ENCODE measurements at regions not wholly inside any gene's neighbourhood (a gene's known extent, or its start where the extent isn't known, plus 50 kb on each side); places are given as distances from the start of the nearest gene placed in this dataset.

DNA sequence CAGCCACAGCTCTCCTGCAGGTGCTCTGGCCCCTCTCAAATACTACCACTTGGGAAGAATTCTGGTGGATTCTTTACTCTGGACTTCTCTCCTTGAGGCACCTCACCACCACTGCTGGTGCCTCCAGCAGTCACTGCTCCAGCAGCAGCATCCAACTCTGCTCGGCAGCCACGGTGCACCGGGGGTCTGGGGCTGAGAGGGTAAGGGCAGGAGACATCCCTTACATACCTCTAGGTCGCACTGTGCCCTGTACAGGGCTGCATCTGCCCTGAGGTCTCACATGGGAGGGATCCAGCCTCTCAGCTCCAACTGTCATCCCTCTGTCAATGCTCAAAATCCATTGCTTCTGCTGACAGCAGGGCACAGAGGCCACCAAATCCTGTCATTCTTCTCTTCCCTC, 588.2 kb downstream of the CDK5RAP2 start:
- ATAC-seq: no peak

DNA sequence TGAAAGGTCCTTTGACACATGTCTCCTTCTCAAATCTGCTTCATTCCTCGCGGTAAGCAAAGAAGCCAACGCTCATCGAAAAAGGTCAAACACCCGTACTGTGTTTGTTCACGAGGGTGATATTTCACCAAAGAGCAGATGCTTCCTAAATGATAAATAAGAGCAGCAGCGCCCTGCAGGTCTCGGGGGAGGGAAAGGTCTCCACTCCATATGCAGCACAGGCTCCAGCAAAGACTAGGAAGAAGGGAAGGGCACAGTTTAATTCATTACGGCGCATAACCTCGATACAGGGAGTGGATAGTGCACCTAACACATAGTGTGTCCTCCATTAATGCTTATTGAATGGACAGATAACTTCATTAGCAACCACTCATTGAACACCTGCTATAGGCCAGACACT, 593.3 kb downstream of the CDK5RAP2 start:
- no peak for ATAC-seq

DNA sequence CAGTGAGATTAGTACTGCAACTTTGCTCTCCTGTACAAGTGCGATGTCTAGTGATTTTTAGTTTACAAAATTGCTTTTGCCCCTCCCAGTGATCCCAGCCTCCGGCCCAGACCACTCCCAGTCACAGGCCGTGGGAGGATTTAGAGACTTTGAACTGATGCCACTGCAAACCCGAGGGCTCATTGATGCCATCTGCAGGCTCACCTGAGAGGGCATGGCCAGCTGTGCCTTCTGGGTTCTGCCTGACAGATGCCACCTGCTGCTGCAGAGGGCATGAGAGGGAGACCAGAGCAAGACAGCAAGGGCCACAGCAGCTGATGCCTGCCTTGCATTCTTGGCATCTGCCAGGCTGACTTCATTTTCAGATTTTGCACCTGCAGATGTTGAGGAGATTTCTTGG, 593.8 kb downstream of the CDK5RAP2 start:
- ATAC-seq: peak; percentile 36

DNA sequence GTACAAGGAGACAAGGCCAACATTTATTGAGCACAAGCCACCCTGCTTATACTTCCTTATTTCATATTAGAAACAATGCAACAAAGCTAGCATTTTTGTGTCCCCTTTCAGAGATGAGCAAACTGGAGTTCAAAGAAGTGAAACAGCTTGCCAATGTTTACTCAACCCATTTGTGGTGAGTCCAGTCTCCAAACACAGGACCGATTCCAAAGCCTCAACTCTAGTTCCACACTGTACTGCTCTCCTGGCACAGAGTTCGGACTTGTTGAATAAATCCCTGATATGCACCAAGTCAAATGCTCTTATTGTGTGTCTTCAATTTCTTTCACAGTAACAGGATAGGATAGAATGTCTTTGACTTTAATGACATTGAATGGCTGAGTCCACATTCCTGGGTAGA, 604.8 kb upstream of the BRINP1 start:
- ATAC-seq: no peak

DNA sequence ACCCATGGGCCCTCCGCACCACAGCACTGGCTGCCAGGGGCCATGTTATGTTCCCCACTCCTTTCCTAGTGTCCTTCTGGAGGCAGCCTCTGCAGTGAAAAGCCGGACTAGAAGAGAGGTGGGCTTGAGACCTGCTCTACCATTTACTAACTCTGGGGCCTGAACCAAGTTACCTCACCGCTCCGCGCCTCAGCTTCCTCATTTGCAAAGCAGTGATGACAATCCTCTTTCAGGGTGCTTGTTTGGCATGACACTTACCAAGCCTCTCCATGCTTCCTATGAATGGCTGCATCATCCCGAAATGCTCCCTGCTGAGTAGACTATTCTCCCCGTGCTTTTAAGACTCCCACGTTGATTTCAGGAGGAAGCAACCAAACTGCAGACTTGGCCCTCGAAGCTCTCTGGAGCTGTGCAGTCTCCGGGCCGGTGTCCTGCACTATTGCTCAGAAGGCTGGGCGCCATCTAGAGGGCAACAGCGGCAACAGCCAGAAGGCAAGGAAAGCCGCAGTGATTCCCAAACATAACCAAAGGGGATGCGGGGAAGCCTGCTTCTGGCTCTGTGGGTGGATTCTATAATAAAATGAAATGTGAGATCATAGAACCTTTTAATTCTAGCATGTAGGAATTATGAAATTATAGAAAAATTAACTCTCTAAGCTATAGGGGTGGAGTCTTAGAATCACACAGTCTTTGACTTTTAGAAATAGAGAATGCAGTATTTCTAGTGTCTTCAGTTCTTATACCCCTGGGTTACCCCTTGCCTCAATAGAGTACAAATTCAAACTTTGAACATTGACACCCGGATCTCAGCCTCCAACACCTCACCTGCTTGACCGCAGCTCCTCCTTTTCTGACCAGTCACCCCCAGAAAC, 599.8 kb upstream of the BRINP1 start:
- peak; percentile 86 for ATAC-seq

DNA sequence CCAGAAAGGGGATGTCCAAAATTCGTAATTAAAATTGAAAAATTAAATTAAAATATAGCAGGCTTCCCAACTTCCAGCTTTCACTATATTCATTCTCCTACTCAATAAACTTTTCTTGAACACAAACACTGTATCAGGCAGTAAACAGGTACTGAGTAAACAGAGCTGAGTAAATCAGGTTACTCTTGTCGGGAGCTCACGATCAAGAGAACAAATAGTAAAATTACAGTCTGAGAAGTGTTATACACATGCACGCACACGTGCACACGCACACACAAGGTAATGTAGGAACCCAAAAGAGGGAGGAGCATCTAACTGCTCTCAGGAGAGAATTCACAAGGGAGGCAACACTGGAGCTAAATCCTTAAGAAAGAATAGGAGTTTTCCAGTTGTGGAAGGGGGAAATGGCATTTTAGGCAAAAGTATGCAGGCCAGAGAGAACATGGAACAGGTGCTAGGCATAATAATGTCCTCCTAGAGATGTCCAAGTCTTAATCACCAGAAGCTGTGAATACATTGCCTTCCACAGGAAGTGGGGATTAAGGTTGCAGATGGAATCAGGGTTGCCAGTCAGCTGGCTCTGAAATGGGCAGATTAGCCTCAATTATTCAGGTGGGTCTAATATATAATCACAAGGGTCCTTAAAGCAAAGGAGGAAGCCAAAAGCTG, 598.8 kb upstream of the BRINP1 start:
- no peak for ATAC-seq

DNA sequence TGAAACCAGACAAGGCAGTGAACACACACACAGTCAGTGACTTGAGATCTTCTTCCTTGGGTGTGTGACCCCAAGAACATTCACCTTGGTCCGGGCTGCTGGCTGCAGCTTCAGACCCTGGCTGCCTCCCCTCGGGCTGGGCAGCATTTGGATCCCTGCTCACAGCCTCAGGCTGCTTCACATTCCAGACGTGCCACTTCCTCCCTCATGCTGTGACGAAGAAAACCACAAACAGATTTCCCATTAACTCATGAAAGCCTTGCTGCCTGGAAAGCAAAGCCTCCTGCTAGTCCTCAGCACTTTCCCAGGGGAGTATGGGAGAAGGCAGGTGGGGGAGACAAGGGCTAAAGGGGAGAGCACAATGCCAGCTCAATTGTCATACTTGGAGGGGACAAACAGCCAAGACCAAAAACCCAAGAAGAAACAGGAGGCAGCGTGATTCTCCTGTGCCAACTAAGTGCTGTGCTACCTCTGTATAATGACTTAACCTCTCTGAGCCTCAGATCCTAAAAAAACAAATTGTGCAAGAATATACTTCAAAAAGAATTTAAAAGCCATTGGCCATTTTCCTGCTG, 594.6 kb upstream of the BRINP1 start:
- no peak for ATAC-seq

DNA sequence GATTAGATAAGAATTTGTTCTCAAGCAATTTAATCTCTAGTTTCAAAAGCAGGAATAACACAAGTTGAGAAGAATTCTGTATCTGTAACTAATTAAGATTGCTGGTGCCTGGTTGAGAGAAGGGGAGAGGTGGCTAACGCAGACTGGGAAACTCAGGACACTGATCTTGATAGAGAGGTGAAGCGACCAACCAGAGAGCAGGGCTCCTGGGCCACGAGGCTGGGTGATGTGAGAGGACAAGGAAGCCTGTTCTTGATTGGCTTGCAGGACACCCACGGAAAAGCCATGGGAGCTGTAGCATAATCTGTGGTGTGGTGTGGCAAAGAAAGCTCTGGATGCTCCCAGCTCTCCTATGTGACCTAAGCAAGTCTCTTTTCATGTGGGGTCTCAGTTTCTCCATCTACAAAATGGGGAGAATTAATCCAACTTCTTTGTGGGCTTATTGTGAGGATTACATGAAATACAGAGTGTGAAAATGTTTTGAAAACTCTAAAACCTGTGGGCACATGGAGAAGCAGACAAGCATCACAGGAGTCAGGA, 594.1 kb upstream of the BRINP1 start:
- ATAC-seq: no peak

DNA sequence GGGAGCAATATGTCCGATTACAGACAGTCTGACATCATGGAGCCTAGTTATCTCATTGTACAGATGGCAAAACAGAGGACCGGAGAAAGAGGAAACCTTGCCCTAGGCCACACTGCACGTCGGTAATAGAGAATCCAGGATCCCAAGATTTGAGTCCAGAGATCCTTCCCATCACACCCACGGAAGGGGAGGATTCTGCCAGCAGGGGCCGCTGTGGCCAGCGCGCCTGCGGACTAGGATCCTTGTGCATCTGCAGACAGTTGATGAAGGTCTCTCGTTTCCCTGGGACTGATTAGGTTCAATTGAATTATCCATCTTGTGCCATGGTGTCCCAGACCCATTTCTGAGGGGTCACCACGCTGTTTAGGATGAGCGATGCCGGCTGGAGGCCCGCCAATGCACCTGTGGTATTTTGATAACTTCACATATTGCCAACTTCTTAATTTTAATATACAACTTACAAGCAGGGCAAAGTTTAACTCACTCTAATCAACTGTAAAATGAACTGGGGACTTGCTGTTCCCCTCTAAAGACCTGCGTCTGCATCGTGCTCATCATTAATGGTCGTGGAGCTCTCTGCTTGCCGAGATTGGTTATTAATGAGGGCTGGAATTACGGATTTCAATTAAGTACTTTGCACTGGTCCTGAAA, 592.7 kb upstream of the BRINP1 start:
- no peak for ATAC-seq

DNA sequence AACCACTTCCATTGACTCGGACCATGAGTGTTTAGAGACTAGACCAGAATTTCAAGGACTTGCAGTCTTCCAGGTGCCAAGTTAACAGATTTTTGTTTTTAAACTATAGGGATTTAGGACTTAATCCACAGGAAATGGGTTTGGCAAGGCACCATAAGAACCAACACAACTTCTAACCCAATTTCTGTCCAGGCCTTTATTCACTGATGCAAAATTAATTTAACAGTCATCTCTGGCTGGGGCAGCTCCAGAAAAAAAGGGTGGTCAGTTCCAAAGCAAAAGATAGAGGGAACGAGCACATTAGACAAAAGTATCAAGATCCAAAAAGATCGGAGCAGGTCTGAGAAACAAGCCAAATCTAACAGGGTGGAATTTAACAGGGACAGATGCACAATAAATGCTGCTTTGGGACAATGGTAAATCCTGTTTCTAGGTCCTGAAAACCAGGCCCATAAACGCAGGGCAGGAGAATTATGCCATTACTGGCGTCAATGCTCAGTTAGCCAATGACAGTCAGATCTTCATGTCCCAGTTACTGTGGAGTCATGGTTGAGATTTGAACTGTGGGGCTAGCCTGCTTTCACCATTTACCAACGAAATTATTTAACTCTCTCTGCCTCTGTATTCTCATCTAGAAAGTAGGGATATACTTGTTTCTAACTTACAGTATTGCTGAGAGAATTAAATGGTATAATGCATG, 590.8 kb upstream of the BRINP1 start:
- ATAC-seq: no peak

DNA sequence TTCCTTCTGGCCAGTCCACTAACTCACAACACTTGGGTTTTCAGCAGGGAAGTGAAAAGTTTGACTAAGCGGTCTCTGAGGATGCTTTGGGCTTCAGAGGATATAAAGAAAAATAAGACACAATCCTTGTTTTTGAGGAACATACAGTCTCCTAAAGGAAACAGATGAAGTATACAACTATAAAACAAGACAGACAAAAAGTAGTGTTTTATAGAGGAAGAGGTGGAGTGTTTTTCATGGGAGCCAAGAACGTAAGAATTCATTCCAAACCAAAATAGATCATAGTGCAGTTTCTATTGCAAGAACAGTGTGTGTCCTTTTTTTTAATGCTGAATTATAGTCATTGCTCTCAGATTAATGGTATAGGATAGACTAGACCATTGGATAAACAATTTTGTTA, 586.9 kb upstream of the BRINP1 start:
- no peak for ATAC-seq

DNA sequence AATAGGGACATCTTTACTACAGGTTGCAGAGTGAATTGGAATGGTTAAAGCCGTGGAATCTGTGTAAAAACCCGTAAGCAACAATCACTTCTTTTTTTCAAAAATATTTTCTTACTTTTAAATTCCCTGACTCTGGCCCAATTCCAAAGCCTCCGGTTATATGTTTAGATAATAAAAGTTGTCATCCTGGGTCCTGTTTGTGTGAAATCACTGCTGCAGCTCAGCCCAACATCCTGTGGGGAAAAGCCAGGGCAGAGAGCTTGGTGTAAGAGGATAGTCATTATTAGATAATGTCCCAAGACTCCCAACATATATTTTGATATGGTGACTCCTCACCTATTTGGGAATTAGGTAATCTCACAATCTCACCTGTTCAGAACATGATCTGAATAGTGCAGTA, 586.0 kb upstream of the BRINP1 start:
- no peak for ATAC-seq

DNA sequence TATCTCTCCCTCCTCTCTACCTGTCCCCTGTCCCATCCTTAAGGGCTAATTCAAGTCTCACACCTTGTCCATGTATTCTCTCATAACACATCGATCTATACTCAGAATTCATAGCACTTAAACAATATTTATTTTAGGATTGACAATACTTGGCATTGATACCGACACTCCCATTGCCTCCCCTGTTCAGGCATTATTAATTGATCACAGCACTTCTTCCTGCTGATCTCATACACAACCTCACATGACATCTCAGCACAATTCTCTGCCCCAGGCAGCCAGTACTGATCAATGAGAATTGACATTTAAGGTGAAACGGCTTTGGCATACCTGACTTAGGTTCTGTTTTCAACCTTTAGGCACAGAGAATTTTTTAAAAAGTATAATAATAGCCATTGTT, 582.4 kb upstream of the BRINP1 start:
- ATAC-seq: no peak

DNA sequence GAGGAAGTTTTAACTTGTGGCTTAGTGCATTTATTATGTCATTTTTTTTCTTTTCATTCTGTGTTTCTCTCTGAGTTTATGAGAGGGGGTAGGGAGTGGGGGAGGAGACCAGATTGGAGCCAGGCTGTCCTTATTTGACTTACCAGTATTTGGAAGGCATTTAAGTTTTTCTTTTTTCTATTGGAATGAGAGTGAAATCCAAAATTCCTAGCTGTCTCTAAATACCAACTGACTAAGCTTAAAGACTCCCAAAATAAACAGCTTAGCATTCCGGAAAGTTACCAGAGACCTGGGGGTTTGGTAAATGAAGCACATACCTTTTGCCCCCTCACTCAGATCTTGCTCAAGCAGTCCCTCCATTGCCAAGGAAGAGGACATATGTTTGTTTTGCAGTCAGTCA, 581.9 kb upstream of the BRINP1 start:
- ATAC-seq: no peak

DNA sequence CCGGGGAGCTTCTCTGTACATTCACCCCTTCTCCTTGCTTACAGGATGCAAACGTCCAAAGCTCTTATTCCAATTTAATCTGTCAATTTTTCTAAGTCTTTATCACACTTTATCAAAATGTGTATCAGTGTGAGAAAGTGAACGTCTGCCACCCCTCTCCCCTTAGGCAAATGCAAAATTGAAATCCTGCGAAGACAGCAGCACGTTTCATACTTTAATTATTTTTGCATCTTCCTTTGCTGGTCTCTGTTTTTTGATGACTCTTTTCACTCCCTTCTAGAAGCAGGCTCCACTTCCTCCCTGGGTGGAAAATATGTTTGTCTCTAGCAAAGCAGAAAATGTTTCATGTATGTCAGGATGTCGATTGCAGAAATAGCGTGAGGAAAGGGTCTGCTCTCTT, 576.5 kb upstream of the BRINP1 start:
- no peak for ATAC-seq

DNA sequence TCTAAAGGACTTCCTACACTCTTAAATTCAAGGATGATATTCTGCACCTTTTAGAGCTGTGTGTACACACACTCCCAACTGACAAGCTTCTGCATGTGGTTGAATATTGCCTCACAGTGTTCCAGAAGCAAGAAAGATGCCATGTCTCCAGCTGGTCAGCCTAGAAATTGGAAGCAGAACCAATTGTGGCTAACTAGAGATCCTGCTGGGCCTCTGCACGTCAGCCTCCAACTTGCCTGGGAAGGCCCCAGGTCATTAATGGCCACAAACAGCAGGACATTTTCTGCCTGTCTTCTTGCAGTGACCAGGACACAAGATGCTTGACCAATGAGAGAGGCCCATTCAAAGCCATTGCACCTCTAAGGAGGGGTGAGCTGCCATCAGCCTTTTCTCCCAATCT, 571.9 kb upstream of the BRINP1 start:
- ATAC-seq: no peak

DNA sequence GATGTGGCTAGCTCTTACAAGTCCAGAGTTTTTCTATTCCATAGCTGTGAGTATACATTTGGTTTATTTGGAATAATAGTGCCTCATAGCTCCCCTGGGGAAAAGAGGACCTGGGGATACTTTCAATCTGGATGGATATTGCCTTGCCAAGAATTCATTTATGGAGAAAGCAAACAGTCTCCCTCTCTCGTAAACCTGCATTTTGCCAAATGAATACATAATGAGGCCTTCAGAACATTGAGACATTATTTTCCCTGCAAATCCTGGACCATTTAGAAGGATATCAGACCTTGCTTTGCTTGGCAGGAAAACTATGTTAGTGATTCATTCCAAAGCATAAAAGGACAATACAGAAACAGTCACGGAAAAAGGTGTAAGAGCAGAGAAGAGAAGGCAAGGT, 569.6 kb upstream of the BRINP1 start:
- ATAC-seq: no peak

DNA sequence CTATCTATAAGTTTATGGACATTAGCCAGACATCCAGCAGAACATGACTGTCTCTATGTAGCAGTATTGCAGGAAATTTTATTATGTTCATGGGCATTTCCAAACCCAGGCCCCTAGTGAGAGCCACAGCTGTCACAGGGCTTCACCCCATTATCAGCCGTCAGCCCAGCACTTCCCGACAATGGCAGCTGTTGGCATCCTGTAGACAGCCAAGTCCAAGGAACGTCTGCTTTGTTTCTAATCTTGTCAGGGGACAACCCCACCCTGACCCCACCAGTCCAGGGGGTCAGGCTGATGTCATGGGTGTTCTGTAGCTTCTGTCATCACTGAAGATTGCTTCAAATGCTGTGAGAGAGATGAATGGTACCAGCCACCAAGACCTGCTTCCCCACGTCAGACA, 565.3 kb upstream of the BRINP1 start:
- ATAC-seq: no peak

DNA sequence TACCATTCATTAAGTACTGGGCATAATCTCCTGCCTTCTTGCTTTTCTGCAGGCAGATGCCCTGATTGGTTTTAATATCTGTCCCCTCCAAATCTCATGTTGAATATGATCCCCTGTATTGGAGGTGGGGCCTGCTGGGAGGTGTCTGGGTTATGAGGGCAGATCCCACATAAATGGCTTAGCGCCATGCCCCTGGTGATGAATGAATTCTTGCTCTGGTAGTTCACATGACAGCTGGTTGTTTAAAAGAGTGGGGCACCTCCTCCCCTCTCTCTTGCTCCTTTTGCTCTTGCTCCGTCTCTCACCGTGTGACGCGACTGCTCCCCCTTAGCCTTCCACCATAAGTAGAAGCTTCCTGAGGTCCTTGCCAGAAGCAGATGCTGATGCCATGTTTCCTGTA, 564.0 kb upstream of the BRINP1 start:
- no peak for ATAC-seq

DNA sequence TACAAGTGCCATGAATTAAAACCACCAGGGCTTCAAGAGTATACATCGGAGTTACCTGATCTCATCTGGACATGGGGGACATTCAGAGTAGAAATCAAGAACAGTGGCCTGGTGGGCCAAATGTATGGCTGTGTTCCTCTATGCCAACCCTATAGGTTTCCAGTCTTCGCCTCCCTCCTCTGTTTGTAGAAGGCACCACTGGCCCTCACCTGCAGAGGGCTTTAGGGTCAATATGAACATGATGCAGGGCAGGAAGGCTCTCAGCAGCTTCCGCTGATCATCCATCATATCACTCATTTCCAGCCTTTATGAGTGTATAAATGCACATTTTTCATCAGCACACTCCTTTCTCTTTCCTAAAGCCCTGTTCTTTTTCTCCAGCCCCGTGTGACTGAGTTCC, 555.5 kb upstream of the BRINP1 start:
- no peak for ATAC-seq

DNA sequence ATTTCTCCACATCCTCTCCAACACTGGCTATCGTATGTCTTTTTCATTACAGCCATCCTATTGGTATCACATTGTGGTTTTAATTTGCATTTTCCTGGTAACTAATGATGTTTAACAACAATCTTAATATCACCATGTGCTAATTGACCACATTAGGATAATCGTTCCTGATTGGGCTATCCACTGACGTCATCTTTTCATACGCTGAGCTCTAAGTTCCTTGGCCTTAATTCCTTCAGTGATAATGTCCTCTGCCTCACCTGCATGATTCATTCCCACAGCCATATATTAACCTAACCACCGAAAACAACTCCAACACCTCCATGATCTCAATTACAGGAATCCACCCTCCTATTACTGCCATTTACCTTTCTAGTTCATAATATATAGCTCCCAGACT, 547.9 kb upstream of the BRINP1 start:
- ATAC-seq: no peak

DNA sequence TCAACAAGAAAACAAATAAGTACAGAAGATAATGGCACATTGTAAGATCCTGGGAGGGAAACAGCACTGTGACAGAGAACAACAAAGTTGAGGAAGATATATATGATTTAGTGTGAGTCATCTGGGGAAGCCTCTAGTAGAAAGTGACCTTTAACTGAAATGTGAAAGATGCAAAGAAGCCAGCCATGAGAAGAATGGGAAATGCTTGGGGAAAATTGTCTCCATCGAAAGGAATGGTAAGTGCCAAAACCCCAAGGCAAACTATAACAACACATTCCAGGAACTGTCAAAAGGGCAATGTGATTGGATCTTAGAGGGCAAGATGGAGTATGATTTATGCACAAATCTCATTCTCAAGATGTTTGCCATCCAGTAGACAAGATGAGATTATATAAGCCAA, 537.8 kb upstream of the BRINP1 start:
- no peak for ATAC-seq

DNA sequence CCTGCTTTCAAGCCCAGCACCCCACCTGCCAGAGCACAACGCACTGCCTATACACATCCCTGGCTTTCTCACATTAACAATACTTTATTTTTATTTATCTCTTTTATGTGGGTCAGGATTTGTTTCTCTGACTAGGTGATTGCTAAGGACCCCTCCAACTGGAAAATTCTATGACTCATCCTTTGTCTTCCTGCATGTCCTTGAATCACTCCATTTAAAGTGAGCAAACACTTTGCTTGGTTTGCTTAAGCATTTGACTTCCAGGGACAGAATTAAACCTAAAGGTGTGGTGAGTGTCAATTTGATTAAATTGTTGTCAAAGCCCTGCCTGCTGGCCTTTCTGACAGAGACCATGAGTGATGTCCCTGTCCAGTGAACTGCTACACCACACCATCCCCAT, 536.5 kb upstream of the BRINP1 start:
- ATAC-seq: no peak
